ENCODE measurements at regions not wholly inside any gene's neighbourhood (a gene's known extent, or its start where the extent isn't known, plus 50 kb on each side); places are given as distances from the start of the nearest gene placed in this dataset.

GRCh38 chr3:124420392-124420791 lies 309.9 kb upstream of the UMPS start:
- in situ Hi-C loops (cut with HindIII; ENCODE audit: low sequenced_read_pairs) = no loop called here
- no peak for DNase-seq (ENCODE audit: low read depth)
- TF ChIP-seq, protein P1, sequence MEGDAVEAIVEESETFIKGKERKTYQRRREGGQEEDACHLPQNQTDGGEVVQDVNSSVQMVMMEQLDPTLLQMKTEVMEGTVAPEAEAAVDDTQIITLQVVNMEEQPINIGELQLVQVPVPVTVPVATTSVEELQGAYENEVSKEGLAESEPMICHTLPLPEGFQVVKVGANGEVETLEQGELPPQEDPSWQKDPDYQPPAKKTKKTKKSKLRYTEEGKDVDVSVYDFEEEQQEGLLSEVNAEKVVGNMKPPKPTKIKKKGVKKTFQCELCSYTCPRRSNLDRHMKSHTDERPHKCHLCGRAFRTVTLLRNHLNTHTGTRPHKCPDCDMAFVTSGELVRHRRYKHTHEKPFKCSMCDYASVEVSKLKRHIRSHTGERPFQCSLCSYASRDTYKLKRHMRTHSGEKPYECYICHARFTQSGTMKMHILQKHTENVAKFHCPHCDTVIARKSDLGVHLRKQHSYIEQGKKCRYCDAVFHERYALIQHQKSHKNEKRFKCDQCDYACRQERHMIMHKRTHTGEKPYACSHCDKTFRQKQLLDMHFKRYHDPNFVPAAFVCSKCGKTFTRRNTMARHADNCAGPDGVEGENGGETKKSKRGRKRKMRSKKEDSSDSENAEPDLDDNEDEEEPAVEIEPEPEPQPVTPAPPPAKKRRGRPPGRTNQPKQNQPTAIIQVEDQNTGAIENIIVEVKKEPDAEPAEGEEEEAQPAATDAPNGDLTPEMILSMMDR (IDR thresholded peaks at IDR 0.05; ENCODE audit: low read depth, low read length, missing control alignments) = no peak
- H3K4me3 ChIP-seq (ENCODE audit: low read depth, low read length) = no peak overlapping the region

GRCh38 chr3:124422805-124423204 lies 307.4 kb upstream of the UMPS start:
- in situ Hi-C loops (cut with HindIII; ENCODE audit: low sequenced_read_pairs) = no loop called here
- TF ChIP-seq, protein P1 (IDR thresholded peaks at IDR 0.05; ENCODE audit: low read depth, low read length, missing control alignments) = no peak

DNA sequence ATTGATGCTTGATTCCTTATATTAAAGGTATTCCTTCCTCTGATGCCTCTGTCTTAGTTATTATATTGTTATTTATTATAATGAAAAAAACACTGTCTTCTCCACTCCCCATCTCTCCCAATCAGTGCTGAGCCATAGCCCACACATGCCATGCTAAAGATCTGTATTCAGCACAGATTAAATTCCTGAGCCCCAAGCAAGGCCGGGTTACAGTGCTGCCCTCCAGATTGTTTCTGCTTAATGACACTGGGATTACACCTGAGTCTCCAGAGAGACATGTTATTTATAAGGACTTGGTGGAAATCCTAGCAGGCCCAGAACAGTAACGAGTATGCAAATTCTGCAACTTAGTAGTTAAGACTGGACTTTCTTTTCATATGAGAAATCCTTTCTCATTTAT lies 305.9 kb upstream of the UMPS start:
- no peak overlapping the region for H3K4me3 ChIP-seq (ENCODE audit: low read depth, low read length)
- DNase-seq (ENCODE audit: low read depth) = no peak
- in situ Hi-C loops (cut with HindIII; ENCODE audit: low sequenced_read_pairs) = no loop called here
- TF ChIP-seq, protein P1 (IDR thresholded peaks at IDR 0.05; ENCODE audit: low read depth, low read length, missing control alignments) = no peak

More at GRCh38 chr3:124422805-124423204, 307.4 kb upstream of the UMPS start:
- DNase-seq (ENCODE audit: low read depth) = no peak
- no peak overlapping the region for H3K4me3 ChIP-seq (ENCODE audit: low read depth, low read length)

GRCh38 chr3:124425972-124426371 lies 304.3 kb upstream of the UMPS start:
- in situ Hi-C loops (cut with HindIII; ENCODE audit: low sequenced_read_pairs) = no loop called here
- no peak overlapping the region for H3K4me3 ChIP-seq (ENCODE audit: low read depth, low read length)
- TF ChIP-seq, protein P1 (IDR thresholded peaks at IDR 0.05; ENCODE audit: low read depth, low read length, missing control alignments) = no peak
- no peak for DNase-seq (ENCODE audit: low read depth)

GRCh38 chr3:124428372-124429128 lies 301.7 kb upstream of the UMPS start:
- in situ Hi-C loops (cut with HindIII; ENCODE audit: low sequenced_read_pairs) = no loop called here
- DNase-seq (ENCODE audit: low read depth) = no peak
- H3K4me3 ChIP-seq (ENCODE audit: low read depth, low read length) = no peak overlapping the region
- TF ChIP-seq, protein P1 (IDR thresholded peaks at IDR 0.05; ENCODE audit: low read depth, low read length, missing control alignments) = no peak

GRCh38 chr3:124429129-124429815 lies 301.0 kb upstream of the UMPS start:
- in situ Hi-C loops (cut with HindIII; ENCODE audit: low sequenced_read_pairs) = no loop called here
- no peak overlapping the region for H3K4me3 ChIP-seq (ENCODE audit: low read depth, low read length)
- TF ChIP-seq, protein P1 (IDR thresholded peaks at IDR 0.05; ENCODE audit: low read depth, low read length, missing control alignments) = no peak
- DNase-seq (ENCODE audit: low read depth) = no peak
